OCI-LY7 (cell line): ENCODE measurements at regions not wholly inside any gene's neighbourhood (a gene's known extent, or its start where the extent isn't known, plus 50 kb on each side); places are given as distances from the start of the nearest gene placed in this dataset.

Experiments used
- BruUV-seq: library from RNA; stranded (reverse); fragments of 400-500 nt; replicated peaks from 2 replicates; lab custom pipeline; 2021; lab: Mats Ljungman, UMichigan
- CTCF ChIA-PET: fragments of 300-600 bp; sonication (Branson Sonifier 250); formaldehyde crosslinking; loops from one replicate; lab custom pipeline; 2022; ENCODE audit warnings: antibody characterized with exemption; ENCODE audit not compliant: unreplicated experiment; lab: Charles Lee
- POLR2A ChIA-PET: fragments of 300-600 bp; sonication (Branson Sonifier 250); formaldehyde crosslinking; loops from one replicate; lab custom pipeline; 2022; ENCODE audit warnings: antibody characterized with exemption; lab: Charles Lee
- DNase-seq: peaks from one replicate; pipeline ENCODE4 v3.0.0-alpha.2; 2015; ENCODE audit warnings: low spot score
- H2AFZ ChIP-seq: fragments of 200-600 bp; sonication (generic), shearing (Covaris generic); 2 replicates; pipeline ENCODE4 v1.6.1; 2014; ENCODE audit warnings: mild to moderate bottlenecking, antibody characterized with exemption, low read length, moderate library complexity
- H3K27ac ChIP-seq: fragments of 200-600 bp; sonication (generic); 2 replicates; pipeline ENCODE4 v1.5.1; 2014; ENCODE audit warnings: mixed run types, low read depth, mild to moderate bottlenecking, moderate library complexity, low read length, inconsistent platforms; ENCODE audit not compliant: poor library complexity, severe bottlenecking
- H3K36me3 ChIP-seq: fragments of 200-600 bp; sonication (generic); 2 replicates; pipeline ENCODE4 v1.6.1; 2014; ENCODE audit warnings: mild to moderate bottlenecking, antibody characterized with exemption, low read length, moderate library complexity, mixed read lengths; ENCODE audit not compliant: insufficient read depth
- H3K4me1 ChIP-seq: fragments of 200-600 bp; sonication (generic); 2 replicates; pipeline ENCODE4 v1.5.1; 2014; ENCODE audit warnings: mild to moderate bottlenecking, low read length; ENCODE audit not compliant: insufficient read depth, poor library complexity, severe bottlenecking
- H3K4me2 ChIP-seq: fragments of 200-600 bp; sonication (generic); 2 replicates; pipeline ENCODE4 v1.6.1; 2014; ENCODE audit warnings: mild to moderate bottlenecking, low read length
- H3K4me3 ChIP-seq: fragments of 200-600 bp; sonication (generic); 2 replicates; pipeline ENCODE4 v1.5.1; 2014; ENCODE audit warnings: mild to moderate bottlenecking, low read depth, low read length; ENCODE audit not compliant: poor library complexity, severe bottlenecking
- H3K79me2 ChIP-seq: fragments of 200-600 bp; sonication (generic); 2 replicates; pipeline ENCODE4 v1.6.1; 2016; ENCODE audit warnings: low read depth, mild to moderate bottlenecking, low read length, moderate library complexity, mixed read lengths; ENCODE audit not compliant: insufficient read depth
- H3K9me2 ChIP-seq: fragments of 200-600 bp; sonication (generic); 2 replicates; pipeline ENCODE4 v1.6.1; 2016; ENCODE audit warnings: mild to moderate bottlenecking, low read length, mixed read lengths; ENCODE audit not compliant: insufficient read depth
- H3K9me3 ChIP-seq: fragments of 200-600 bp; sonication (generic); 2 replicates; pipeline ENCODE4 v1.6.1; 2014; ENCODE audit warnings: mild to moderate bottlenecking, mixed run types, low read length, mixed read lengths
- H4K20me1 ChIP-seq: fragments of 200-600 bp; sonication (generic); 2 replicates; pipeline ENCODE4 v1.6.1; 2014; ENCODE audit warnings: mild to moderate bottlenecking, antibody characterized with exemption, low read length, moderate library complexity, mixed read lengths; ENCODE audit not compliant: insufficient read depth
- EZH2phosphoT487 ChIP-seq: fragments of 200-600 bp; sonication (generic); IDR thresholded peaks from 2 replicates; pipeline ENCODE4 v1.6.1; 2018; ENCODE audit warnings: low read depth, borderline replicate concordance, mild to moderate bottlenecking, mixed run types, antibody characterized with exemption, low read length, moderate library complexity, mixed read lengths
- intact Hi-C: fragments of 100-400 bp; cut with micrococcal nuclease; formaldehyde crosslinking; loops from one replicate; pipeline ENCODE4 v1.10.0; 2022; ENCODE audit not compliant: unreplicated experiment
- TF ChIP-seq, protein P1 (sequence below): fragments of 200-600 bp; sonication (generic); conservative IDR thresholded peaks from 2 replicates; pipeline ENCODE4 v1.5.1; 2014; ENCODE audit warnings: mild to moderate bottlenecking, antibody characterized with exemption, low read length, moderate library complexity, mixed read lengths

DNA sequence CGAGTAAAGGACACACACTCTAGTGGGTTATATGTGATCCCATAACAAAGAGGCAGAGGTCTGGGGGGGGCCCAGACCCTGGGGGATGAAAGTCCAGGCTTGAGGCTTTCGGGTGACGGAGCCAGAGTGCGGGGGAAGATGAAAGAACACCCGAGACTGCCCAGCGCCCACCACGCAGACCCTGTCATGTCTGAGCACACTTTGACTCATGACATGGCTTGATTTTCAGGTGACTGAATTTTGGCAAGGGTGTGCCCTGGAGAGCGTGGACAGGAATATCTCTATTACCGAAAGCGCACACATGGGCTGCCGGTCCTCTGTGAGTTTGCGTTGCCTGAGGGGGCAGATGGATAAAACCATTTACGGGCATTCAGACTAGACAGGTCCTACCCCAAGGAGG is 192.0 kb upstream of the SOX1 start:
- BruUV-seq, result no TSS peak
- Histone ChIP-seq H3K4me2 (no peak overlapping the region), H3K79me2 (no peaks in the 10 kb centered on the region), H3K36me3 (no peaks in the 10 kb centered on the region), H4K20me1 (no peaks in the 10 kb centered on the region), H3K9me3 (no peaks in the 10 kb centered on the region), H3K4me1 (no peaks in the 10 kb centered on the region), H3K9me2 (no peaks in the 10 kb centered on the region), H3K27ac (no peak overlapping the region), H2AFZ (no peak overlapping the region), H3K4me3 (no peak overlapping the region)
- POLR2A ChIA-PET, result no interaction called here
- TF ChIP-seq, protein P1, sequence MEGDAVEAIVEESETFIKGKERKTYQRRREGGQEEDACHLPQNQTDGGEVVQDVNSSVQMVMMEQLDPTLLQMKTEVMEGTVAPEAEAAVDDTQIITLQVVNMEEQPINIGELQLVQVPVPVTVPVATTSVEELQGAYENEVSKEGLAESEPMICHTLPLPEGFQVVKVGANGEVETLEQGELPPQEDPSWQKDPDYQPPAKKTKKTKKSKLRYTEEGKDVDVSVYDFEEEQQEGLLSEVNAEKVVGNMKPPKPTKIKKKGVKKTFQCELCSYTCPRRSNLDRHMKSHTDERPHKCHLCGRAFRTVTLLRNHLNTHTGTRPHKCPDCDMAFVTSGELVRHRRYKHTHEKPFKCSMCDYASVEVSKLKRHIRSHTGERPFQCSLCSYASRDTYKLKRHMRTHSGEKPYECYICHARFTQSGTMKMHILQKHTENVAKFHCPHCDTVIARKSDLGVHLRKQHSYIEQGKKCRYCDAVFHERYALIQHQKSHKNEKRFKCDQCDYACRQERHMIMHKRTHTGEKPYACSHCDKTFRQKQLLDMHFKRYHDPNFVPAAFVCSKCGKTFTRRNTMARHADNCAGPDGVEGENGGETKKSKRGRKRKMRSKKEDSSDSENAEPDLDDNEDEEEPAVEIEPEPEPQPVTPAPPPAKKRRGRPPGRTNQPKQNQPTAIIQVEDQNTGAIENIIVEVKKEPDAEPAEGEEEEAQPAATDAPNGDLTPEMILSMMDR, result no peak
- no peak for TF ChIP-seq EZH2phosphoT487
- no peak for DNase-seq
- intact Hi-C loops, result no loop called here
- CTCF ChIA-PET, result no interaction called here

DNA sequence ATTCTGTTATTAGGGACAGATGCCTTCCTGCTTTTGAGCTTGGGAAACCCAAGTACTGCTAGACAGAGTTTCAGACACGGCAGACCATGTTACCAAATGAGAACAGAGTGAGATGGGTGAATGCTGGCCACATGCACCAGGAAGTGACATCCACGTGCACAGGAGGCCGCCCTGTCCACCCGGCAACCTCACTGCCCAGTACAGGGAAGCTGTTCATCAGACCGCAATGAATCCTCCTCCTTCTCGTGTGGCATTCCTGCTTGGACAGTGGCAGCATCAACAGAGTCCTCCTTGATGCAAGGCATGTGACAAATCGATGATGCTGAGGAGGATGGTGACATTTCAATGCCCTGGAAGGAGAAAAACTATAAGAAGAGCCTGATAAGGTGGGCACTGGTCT is 191.0 kb upstream of the SOX1 start:
- H3K79me2 ChIP-seq, result no peaks in the 10 kb centered on the region
- no TSS peak for BruUV-seq
- no peak overlapping the region for H3K27ac ChIP-seq
- no peaks in the 10 kb centered on the region for H4K20me1 ChIP-seq
- no peaks in the 10 kb centered on the region for H3K4me1 ChIP-seq
- H3K9me2 ChIP-seq, result no peaks in the 10 kb centered on the region
- TF ChIP-seq EZH2phosphoT487, result no peak
- TF ChIP-seq, protein P1, result no peak
- H3K4me2 ChIP-seq, result no peak overlapping the region
- H3K9me3 ChIP-seq, result no peaks in the 10 kb centered on the region
- H3K4me3 ChIP-seq, result no peak overlapping the region
- no peak overlapping the region for H2AFZ ChIP-seq
- POLR2A ChIA-PET, result no interaction called here
- CTCF ChIA-PET, result interaction anchor here (0.6 kb wide), 1 partner anchor 248 kb away, joined by 3 read pairs; no protein-coding TSS in a partner anchor
- DNase-seq, result no peak
- intact Hi-C loops, result no loop called here
- H3K36me3 ChIP-seq, result no peaks in the 10 kb centered on the region

DNA sequence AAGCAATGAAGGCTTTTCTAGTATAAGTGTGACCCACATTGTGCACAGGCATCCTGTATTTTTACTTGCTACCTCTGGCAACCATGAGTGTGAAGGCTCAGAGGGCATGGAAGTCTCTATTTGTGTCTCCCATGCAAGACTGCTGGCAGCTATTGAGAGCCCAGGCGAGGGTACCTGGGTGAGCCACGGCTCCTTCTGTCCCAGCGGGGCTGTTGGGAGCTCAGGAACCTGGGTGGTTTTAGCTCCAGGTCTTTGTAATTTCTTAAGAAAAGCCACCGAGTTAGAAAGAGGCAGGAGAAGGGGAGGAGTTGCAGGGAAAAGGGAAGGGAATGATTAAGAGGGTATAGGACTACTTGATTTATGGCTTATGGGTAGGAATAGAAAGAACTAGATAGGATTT is 190.4 kb upstream of the SOX1 start:
- H3K4me1 ChIP-seq, result no peaks in the 10 kb centered on the region
- DNase-seq, result no peak
- H3K9me3 ChIP-seq, result no peaks in the 10 kb centered on the region
- no TSS peak for BruUV-seq
- H3K9me2 ChIP-seq, result no peaks in the 10 kb centered on the region
- H3K4me2 ChIP-seq, result no peak overlapping the region
- intact Hi-C loops, result no loop called here
- no peaks in the 10 kb centered on the region for H4K20me1 ChIP-seq
- CTCF ChIA-PET, result interaction anchor here (0.6 kb wide), 1 partner anchor 249 kb away, joined by 3 read pairs; no protein-coding TSS in a partner anchor
- no peak for TF ChIP-seq EZH2phosphoT487
- TF ChIP-seq, protein P1, result no peak
- POLR2A ChIA-PET, result no interaction called here
- H3K36me3 ChIP-seq, result no peaks in the 10 kb centered on the region
- no peak overlapping the region for H3K27ac ChIP-seq
- no peaks in the 10 kb centered on the region for H3K79me2 ChIP-seq
- H2AFZ ChIP-seq, result no peak overlapping the region
- H3K4me3 ChIP-seq, result no peak overlapping the region
